Ascending aorta (tissue), 2 donors: ENCODE measurements at regions not wholly inside any gene's neighbourhood (a gene's known extent, or its start where the extent isn't known, plus 50 kb on each side); places are given as distances from the start of the nearest gene placed in this dataset.
A peak's percentile ranks its signal among the peaks of the same experiment; 100 is the strongest.

ENCODE experiments used
- DNase-seq, 2 donors: peaks; one replicate each; pipeline ENCODE4 v3.0.0-alpha.2; 2019; ENCODE audit warnings: low spot score in 2 of 2
- H3K27ac ChIP-seq, 2 donors: fragments of 200-600 bp; sonication (generic); one replicate each; pipeline ENCODE4 v1.5.1; 2016 to 2017; ENCODE audit warnings: mild to moderate bottlenecking in 1 of 2
- H3K27me3 ChIP-seq: fragments of 200-600 bp; sonication (generic); one replicate; pipeline ENCODE4 v1.5.1; 2017
- H3K36me3 ChIP-seq, 2 donors: fragments of 200-600 bp; sonication (generic); one replicate each; pipeline ENCODE4 v1.5.1; 2016
- H3K4me1 ChIP-seq, 2 donors: fragments of 200-600 bp; sonication (generic); one replicate each; pipeline ENCODE4 v1.5.1; 2016 to 2017; ENCODE audit warnings: mild to moderate bottlenecking in 1 of 2
- H3K4me3 ChIP-seq, 2 donors: fragments of 200-600 bp; sonication (generic); one replicate each; pipeline ENCODE4 v1.5.1; 2016 to 2017; ENCODE audit warnings: mild to moderate bottlenecking in 1 of 2
- H3K9me3 ChIP-seq, 2 donors: fragments of 200-600 bp; sonication (generic); one replicate each; pipeline ENCODE4 v1.5.1; 2016
- CTCF ChIP-seq, 3 experiments: fragments of 200-600 bp in 2 of 3; fragments of 450-650 bp in 1 of 3; sonication (generic) in 2 of 3; IDR thresholded peaks; one replicate each; pipeline ENCODE4 v1.5.1; 2016 to 2019; ENCODE audit warnings: antibody characterized with exemption in 3 of 3, mild to moderate bottlenecking in 1 of 3, moderate library complexity in 1 of 3
- intact Hi-C: fragments of 100-400 bp; cut with DNase I; formaldehyde crosslinking; loops from one replicate; pipeline ENCODE4 v1.15.1; 2023

- no peak for TF ChIP-seq CTCF (IDR thresholded peaks at IDR 0.05)
- H3K27me3 ChIP-seq, result no peaks in the 10 kb centered on the region
- H3K4me1 ChIP-seq, result no peaks in the 10 kb centered on the region
- peak in 1 of 2 donors; percentile 28 for DNase-seq
- intact Hi-C loops, result no loop called here
- no peak overlapping the region for H3K27ac ChIP-seq
- no peaks in the 10 kb centered on the region for H3K9me3 ChIP-seq
- no peak overlapping the region for H3K4me3 ChIP-seq
- no peaks in the 10 kb centered on the region for H3K36me3 ChIP-seq
Observed at GRCh38 chr22:48957311-48957986, 870.2 kb downstream of the BRD1 start.

- Histone ChIP-seq H3K27me3 (no peaks in the 10 kb centered on the region), H3K4me1 (no peaks in the 10 kb centered on the region), H3K9me3 (no peaks in the 10 kb centered on the region), H3K4me3 (no peak overlapping the region), H3K36me3 (no peaks in the 10 kb centered on the region), H3K27ac (no peak overlapping the region)
- intact Hi-C loops, result no loop called here
- no peak for TF ChIP-seq CTCF (IDR thresholded peaks at IDR 0.05)
- peak in 1 of 2 donors; percentile 58 for DNase-seq
Observed at GRCh38 chr22:48955351-48956311, 872.0 kb downstream of the BRD1 start.

- Histone ChIP-seq H3K27ac (no peak overlapping the region), H3K9me3 (no peaks in the 10 kb centered on the region), H3K36me3 (no peaks in the 10 kb centered on the region), H3K27me3 (no peaks in the 10 kb centered on the region), H3K4me1 (no peaks in the 10 kb centered on the region), H3K4me3 (no peak overlapping the region)
- no peak for TF ChIP-seq CTCF (IDR thresholded peaks at IDR 0.05)
- intact Hi-C loops, result no loop called here
- peak in 1 of 2 donors; percentile 45 for DNase-seq
Observed at GRCh38 chr22:48954781-48955311, 872.8 kb downstream of the BRD1 start.

GRCh38 chr22:48953830-48954229, 873.8 kb downstream of the BRD1 start:
- H3K4me1 ChIP-seq, result no peaks in the 10 kb centered on the region
- intact Hi-C loops, result no loop called here
- TF ChIP-seq CTCF (IDR thresholded peaks at IDR 0.05), result no peak
- H3K27ac ChIP-seq, result no peak overlapping the region
- no peak for DNase-seq
- no peak overlapping the region for H3K4me3 ChIP-seq
- H3K9me3 ChIP-seq, result no peaks in the 10 kb centered on the region
- no peaks in the 10 kb centered on the region for H3K36me3 ChIP-seq
- no peaks in the 10 kb centered on the region for H3K27me3 ChIP-seq

GRCh38 chr22:48953103-48953720, 874.5 kb downstream of the BRD1 start:
- H3K27ac ChIP-seq, result no peak overlapping the region
- H3K36me3 ChIP-seq, result no peaks in the 10 kb centered on the region
- H3K4me1 ChIP-seq, result no peaks in the 10 kb centered on the region
- no peaks in the 10 kb centered on the region for H3K27me3 ChIP-seq
- DNase-seq, result peak in 1 of 2 donors; percentile 13
- H3K9me3 ChIP-seq, result no peaks in the 10 kb centered on the region
- intact Hi-C loops, result no loop called here
- TF ChIP-seq CTCF (IDR thresholded peaks at IDR 0.05), result no peak
- H3K4me3 ChIP-seq, result no peak overlapping the region
